Heart right ventricle (tissue), 16 donors: ENCODE measurements at regions not wholly inside any gene's neighbourhood (a gene's known extent, or its start where the extent isn't known, plus 50 kb on each side); places are given as distances from the start of the nearest gene placed in this dataset.

Experiments
- ATAC-seq, 8 donors: fragments of 200-7000 bp; cut with Tn5 transposase; one replicate each; pipeline ENCODE4 v1.9.1; 2020; ENCODE audit warnings: mild to moderate bottlenecking in 8 of 8, moderate library complexity in 8 of 8, moderate number of reproducible peaks in 1 of 8
- DNase-seq, 2 donors: peaks; one replicate each; pipeline ENCODE4 v3.0.0-alpha.2; 2020
- H3K27ac ChIP-seq, 10 donors: fragments of 200-600 bp; sonication (generic) in 2 of 10; one replicate each; pipeline versions ENCODE4 v1.5.0 to v1.8.0; 2020 to 2022; ENCODE audit warnings: mild to moderate bottlenecking in 3 of 10
- H3K27me3 ChIP-seq, 7 donors: fragments of 200-600 bp; one replicate each; pipeline ENCODE4 v1.8.0; 2021 to 2022; ENCODE audit warnings: mild to moderate bottlenecking in 2 of 7
- H3K36me3 ChIP-seq, 9 donors: fragments of 200-600 bp; sonication (generic) in 1 of 9; one replicate each; pipeline versions ENCODE4 v1.5.0 to v1.8.0; 2020 to 2022; ENCODE audit warnings: mild to moderate bottlenecking in 2 of 9
- H3K4me1 ChIP-seq, 9 donors: fragments of 200-600 bp; sonication (generic) in 1 of 9; one replicate each; pipeline versions ENCODE4 v1.5.0 to v1.8.0; 2020 to 2022; ENCODE audit warnings: mild to moderate bottlenecking in 4 of 9
- H3K4me3 ChIP-seq, 10 donors: fragments of 200-600 bp; sonication (generic) in 2 of 10; one replicate each; pipeline versions ENCODE4 v1.5.0 to v1.8.0; 2020 to 2022; ENCODE audit warnings: mild to moderate bottlenecking in 7 of 10, moderate library complexity in 2 of 10
- H3K9me3 ChIP-seq, 11 donors: fragments of 200-600 bp in 10 of 11; sonication (generic) in 2 of 11; one replicate each; pipeline versions ENCODE4 v1.5.0 to v1.8.0; 2013 to 2022; ENCODE audit warnings: mild to moderate bottlenecking in 2 of 11, control low read depth in 1 of 11, moderate library complexity in 1 of 11
- WGBS, 2 donors: extraction: QIAGEN DNeasy Blood & Tissue Kit; methylation state at CpG; one replicate each; pipeline ENCODE4 v1.1.7; 2013; ENCODE audit warnings: inconsistent platforms in 1 of 2; 5-methylcytosine and 5-hydroxymethylcytosine counted together
- intact Hi-C, 10 donors: fragments of 100-400 bp; cut with DNase I; formaldehyde crosslinking; loops; one replicate each; pipeline versions ENCODE4 v1.11.1 to v1.14.2; 2022
- TF ChIP-seq, protein P1 (sequence below), 9 donors: fragments of 200-600 bp; sonication (generic) in 2 of 9; IDR thresholded peaks; one replicate each; pipeline versions ENCODE4 v1.5.0 to v1.8.0; 2021 to 2022; ENCODE audit warnings: antibody characterized with exemption in 9 of 9, mild to moderate bottlenecking in 5 of 9, moderate library complexity in 1 of 9
- donor health status: Arrhythmogenic right ventricular cardiomyopathy.
- donor health status: ischemic (EF 13 %, LVEDD 7.1; RV severe dilation, severe dysfunction).
- donor health status: healthy with polysubstance abuse.
- donor health status: DM: no; HTN: yes; CAD: no.
- donor health status: DM: no; HTN: no; CAD: no.
- donor health status: ischemic (EF 25% LVEDD 6.9; RV normal size, moderate dysfunction).
- donor health status: ischemic (EF 25% LVEDD 5.7; RV mildly dilated, moderate dysfunction).
- donor health status: healthy.
- donor health status: DM: yes; HTN: yes; CAD: no.
- donor health status: Ischemic cardiomyopathy.
- donor health status: ischemic (EF 35%, LVEDD 5.7; RV mildly dilated, moderate dysfunction).
- donor health status: nonischemic (EF 11% LVEDD 7.7; RV severe dilation, severe dysfunction).
- donor health status: DM: yes; HTN: yes; CAD: no.
- donor health status: PGD.
- donor health status: ischemic (EF 29% LVEDD 5.4; RV normal size, mild dysfunction).
- donor health status: nonischemic (EF 23%, LVEDD 6.1; RV moderate dilation, normal function).

DNA sequence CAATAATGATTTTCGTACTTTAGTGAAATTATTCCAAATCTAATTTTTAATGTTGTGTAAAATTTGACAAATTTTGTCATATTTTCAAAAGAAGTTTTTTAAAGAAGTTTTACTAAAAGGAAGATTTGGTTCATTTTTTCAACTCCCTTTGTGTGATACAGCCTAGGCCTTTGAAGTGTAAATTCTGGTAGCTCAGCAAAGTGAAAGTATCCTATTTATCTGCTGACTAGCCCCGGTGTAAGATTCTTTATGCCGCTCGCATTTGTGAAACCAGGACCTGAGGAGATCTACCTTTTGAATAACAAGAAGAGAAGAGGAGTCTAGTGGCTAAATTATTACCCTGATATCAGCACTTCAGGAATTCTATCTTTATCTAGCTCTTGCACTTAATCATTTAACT is 177.4 kb downstream of the JRKL start:
- Histone ChIP-seq H3K4me3 (peak overlapping the region in 7 of 10 donors; percentile 7 to 39 (median 31)), H3K4me1 (peaks cover 0 to 11% (median 0%) of the 10 kb centered on the region in 9 donors), H3K27me3 (no peaks in the 10 kb centered on the region), H3K36me3 (no peaks in the 10 kb centered on the region), H3K9me3 (no peaks in the 10 kb centered on the region), H3K27ac (peak overlapping the region in 1 of 10 donors; percentile 45)
- DNase-seq: no peak
- TF ChIP-seq, protein P1, sequence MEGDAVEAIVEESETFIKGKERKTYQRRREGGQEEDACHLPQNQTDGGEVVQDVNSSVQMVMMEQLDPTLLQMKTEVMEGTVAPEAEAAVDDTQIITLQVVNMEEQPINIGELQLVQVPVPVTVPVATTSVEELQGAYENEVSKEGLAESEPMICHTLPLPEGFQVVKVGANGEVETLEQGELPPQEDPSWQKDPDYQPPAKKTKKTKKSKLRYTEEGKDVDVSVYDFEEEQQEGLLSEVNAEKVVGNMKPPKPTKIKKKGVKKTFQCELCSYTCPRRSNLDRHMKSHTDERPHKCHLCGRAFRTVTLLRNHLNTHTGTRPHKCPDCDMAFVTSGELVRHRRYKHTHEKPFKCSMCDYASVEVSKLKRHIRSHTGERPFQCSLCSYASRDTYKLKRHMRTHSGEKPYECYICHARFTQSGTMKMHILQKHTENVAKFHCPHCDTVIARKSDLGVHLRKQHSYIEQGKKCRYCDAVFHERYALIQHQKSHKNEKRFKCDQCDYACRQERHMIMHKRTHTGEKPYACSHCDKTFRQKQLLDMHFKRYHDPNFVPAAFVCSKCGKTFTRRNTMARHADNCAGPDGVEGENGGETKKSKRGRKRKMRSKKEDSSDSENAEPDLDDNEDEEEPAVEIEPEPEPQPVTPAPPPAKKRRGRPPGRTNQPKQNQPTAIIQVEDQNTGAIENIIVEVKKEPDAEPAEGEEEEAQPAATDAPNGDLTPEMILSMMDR (IDR thresholded peaks at IDR 0.05): no peak
- intact Hi-C loops: no loop called here
- no peak for ATAC-seq
- WGBS, 2 donors: 23 to 44% methylated on average over 4 of the region's 4 CpGs

DNA sequence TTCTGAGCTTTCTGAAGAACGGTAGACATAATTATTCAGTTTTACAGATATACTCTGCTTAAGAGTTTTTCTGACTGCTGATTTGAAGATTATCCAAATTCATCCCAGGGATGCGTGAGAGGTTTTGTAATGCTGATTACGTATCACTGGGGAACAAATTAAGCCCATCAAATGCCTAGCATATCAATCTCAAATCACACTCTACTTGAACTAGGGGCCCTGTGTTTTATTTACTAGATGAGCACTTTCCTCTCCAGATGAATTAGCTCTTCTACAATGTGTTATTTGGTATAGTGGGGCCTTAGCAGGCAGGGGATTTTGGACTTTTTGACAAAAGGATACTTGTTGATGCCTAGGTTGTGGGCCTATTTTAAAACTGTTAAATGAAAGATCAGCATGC is 177.9 kb downstream of the JRKL start:
- ATAC-seq (no peak), DNase-seq (no peak)
- Histone ChIP-seq H3K27ac (peak overlapping the region in 1 of 10 donors; percentile 45), H3K36me3 (no peaks in the 10 kb centered on the region), H3K4me3 (peak overlapping the region in 6 of 10 donors; percentile 15 to 39 (median 33)), H3K4me1 (peaks cover 0 to 11% (median 0%) of the 10 kb centered on the region in 9 donors), H3K27me3 (no peaks in the 10 kb centered on the region), H3K9me3 (peaks cover 0 to 2% (median 0%) of the 10 kb centered on the region in 11 donors)
- intact Hi-C loops: no loop called here
- TF ChIP-seq, protein P1 (IDR thresholded peaks at IDR 0.05): no peak
- WGBS, 2 donors: 20 to 28% methylated on average over 3 of the region's 3 CpGs

DNA sequence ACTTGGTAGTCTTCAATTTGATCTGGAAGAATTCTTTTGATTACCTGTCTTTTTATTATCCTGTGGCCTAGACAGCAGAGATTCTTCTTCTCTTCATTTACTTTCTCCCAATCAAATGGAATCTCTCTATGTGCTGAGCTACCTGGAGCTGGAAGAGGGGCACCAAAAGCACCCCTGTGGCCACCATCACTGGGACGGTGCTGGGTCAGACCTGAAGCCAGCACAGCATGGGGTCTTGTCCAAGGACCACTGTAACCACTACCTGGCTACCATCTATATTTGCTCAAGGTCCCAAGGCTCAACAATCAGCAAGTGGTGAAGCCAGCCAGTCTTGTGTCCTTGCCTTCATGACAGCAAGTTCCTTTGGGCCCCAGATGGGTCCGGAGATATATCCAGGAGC is 186.6 kb downstream of the JRKL start:
- Histone ChIP-seq H3K27ac (no peak overlapping the region), H3K4me1 (no peaks in the 10 kb centered on the region), H3K36me3 (no peaks in the 10 kb centered on the region), H3K27me3 (no peaks in the 10 kb centered on the region), H3K4me3 (no peak overlapping the region), H3K9me3 (peaks cover 0 to 5% (median 0%) of the 10 kb centered on the region in 11 donors)
- WGBS, 2 donors: 92 to 94% methylated on average over 2 of the region's 2 CpGs
- TF ChIP-seq, protein P1 (IDR thresholded peaks at IDR 0.05): no peak
- no peak for ATAC-seq
- no peak for DNase-seq
- intact Hi-C loops: no loop called here

DNA sequence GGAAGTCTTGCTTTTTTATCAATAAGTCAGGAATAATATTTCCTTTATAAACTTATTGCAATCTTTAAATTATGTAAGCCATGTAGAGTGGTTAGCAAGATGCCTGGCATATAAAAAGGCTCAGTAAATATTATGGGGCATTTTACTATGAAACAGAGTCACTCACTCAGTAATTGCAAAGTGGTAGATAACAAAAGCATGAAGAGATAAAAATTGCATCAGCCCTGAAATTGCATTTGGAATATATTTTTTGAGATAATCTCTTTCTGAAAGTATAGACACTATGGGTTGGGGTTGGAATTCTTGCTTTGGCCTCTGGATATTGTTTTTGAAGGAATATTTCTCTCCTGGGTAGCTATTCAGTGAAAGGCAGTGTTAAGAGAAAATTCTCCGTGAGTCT is 188.6 kb downstream of the JRKL start:
- Histone ChIP-seq H3K27ac (no peak overlapping the region), H3K9me3 (peaks cover 0 to 6% (median 4%) of the 10 kb centered on the region in 11 donors), H3K4me3 (no peak overlapping the region), H3K4me1 (no peaks in the 10 kb centered on the region), H3K36me3 (no peaks in the 10 kb centered on the region), H3K27me3 (no peaks in the 10 kb centered on the region)
- ATAC-seq (no peak), DNase-seq (no peak)
- TF ChIP-seq, protein P1 (IDR thresholded peaks at IDR 0.05): no peak
- WGBS, 2 donors: 86 to 90% methylated on average over 1 of the region's 1 CpG
- intact Hi-C loops: no loop called here
